T-helper 2 cell (primary cell): ENCODE measurements at regions not wholly inside any gene's neighbourhood (a gene's known extent, or its start where the extent isn't known, plus 50 kb on each side); places are given as distances from the start of the nearest gene placed in this dataset.
"Not testable (repeated sequence)": the region's sequence is repeated elsewhere in the genome, so short reads cannot be mapped to it uniquely, and the experiment has no call there.

Experiments used
- DNase-seq, 5 experiments: peaks; one replicate each; pipeline versions ENCODE4 v3.0.0 to v3.0.0-alpha.2; 2012 to 2022

DNA sequence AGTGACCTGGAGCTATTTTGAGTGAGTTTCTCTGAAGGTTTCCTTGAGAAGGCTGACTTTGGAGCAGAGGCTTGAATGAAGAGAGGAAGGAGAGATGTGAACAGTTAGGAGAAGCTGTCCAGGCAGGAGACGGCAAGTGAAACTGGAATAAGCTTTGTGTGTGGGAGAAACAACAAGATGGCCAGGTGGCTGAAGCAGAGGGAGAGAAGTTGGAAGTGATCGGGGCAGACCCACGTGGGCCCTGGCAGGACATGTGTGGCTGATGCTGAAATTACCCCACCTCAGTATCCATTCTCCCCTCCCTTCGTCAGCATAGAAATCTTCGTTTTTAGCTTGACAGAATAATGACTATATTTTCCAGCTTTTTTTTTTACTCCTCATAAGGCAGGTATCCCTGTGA is 809.2 kb upstream of the TMEM132C start:
- DNase-seq: no peak

DNA sequence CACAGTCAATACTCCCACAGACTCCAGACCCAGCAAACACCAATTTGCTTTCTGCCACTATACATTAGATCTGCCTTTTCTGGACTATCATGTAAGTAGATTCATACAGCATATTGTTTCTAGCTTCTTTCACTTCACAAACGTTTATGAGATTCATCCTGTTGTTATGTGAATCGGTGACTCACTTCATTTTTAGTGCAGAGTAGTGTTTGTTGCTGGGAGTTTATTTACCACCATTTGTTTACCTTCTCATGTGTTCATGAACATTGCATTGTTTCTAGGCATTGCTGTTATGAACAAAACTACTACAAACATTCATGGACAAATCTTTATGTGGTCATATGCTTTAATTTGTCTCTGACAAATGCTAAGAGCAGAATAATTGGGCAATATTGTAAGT is 807.8 kb upstream of the TMEM132C start:
- no peak for DNase-seq

DNA sequence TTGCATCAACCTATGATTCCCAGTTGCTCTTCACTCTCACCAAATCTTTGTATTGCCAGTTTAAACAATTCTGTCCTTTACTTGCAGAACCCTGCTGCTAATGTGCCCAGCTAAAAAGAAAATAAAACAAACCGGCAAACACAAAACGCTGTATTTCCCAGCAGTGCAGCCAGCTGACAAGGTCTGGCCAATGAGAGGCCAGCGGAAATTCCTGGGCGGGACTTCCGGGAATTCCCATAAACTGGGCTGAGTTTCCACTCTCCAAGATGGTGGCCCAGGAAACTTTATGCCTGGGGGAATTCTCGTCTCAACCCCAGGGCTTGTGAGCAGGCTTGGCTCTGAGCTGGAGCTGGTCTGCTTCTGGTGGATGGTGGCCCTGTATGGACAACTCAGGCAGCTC is 807.3 kb upstream of the TMEM132C start:
- DNase-seq: no peak

DNA sequence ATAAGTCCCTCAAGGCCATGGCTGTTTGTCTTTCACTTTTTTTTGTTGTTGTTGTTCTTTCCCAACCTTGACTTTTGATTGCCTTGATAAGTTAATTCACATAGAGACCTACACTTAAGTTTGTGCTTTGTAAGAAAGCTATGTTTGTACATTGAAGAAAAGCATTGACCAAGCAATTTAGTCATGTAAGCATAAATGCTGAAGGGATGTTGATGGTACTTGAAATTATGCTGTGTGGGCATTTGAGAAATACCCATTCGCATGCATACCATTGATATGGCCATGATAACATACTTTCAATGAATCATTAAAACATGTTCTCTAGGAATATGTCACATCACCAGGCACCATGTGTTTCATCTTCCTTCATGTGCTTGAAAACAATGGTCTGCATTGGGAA is 803.7 kb upstream of the TMEM132C start:
- no peak for DNase-seq

DNA sequence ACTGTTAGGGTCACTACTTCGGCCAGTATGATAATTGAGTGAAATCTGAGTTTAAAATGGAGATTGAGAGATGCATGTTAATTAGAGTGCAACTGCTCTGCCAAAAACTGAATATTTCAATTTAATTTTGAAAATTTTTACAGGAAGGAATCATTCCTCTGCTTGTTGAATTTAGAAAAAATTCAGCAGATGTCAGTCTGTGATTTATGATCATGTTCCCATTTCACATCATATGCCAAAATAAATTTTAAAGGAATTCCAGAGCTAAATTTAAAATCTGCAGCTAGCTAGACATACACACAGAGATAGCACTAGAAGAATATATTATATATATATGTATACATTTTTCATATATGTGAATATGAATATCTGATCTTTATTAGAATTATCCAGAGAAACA is 797.6 kb upstream of the TMEM132C start:
- no peak for DNase-seq

DNA sequence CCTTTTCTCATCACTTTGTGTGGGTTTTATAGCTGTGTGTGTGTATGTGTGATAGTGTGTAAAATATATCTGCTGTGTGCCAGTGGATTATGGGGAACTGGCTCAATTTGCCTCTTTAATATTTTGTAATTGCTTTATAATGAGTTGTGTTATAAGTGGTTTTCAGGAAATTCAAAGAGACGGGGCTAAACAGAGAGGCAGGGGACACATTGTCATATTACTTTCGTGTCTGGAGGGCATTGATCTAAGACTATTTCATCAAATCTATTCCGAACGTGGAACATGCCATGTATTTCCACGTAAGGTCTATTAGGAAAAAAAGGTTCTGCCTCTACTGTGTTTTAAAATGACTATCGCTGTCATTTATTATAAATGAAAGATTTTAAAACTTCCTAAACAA is 793.2 kb upstream of the TMEM132C start:
- DNase-seq: no peak

DNA sequence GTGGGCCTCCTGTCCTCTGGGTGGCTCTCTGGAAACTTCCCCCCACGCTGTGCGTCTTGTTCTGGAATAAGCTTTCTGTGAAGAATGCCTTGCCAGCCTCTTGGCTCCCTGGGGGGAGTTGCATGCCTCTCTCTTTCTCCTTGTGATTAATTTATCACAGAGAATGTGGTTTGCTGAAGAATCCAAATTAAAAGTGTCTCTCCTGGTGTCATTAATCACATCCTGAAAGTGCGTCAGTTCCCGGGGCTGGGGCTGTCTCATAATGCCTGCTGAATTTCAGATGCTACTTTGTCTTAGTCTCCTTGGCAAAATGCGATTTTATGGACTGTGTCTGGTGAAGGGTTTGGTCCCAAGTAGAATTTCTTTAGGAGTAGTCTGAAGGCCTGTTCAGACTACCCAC is 787.7 kb upstream of the TMEM132C start:
- DNase-seq: no peak

DNA sequence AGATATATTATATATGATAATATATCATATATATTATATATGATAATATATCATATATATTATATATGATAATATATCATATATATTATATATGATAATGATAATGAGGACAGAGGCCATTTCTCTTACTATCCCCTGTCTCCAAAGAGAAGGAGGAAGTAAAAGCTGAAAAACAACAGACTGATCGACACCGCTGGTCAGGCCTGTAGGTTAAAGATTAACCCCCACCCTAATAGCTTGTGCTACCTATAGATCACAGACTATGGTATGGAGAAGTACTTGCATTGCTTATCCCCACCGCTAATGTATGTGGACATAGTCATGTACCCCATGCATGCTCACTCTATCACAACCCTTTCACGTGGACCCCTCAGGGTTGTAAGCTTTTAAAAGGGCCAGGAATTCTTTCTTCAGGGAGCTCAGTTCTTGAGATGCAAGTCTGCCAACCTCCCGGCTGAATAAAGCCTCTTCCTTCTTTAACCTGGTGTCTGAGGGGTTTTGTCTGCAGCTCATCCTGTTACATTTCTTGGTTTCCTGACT is 786.1 kb upstream of the TMEM132C start:
- peak in 1 of 5 experiments; percentile 6 for DNase-seq

DNA sequence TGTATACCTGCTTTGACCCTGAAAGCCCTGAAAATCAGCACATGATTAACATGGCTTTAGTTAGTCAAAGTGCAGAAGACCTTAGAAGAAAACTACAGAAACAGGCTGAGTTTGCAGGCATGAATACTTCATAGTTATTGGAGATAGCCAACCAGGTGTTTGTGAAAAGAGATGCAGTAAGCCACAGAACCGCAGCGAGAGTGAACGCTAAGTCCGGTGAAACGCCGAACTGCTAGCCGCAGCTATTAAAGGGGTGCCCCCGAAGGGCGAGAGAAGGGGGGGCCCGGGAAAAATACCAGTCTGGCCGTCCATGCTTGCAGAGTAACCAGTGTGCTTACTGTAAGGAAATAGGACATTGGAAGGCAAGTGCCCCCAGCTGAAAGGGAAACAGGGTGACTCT is 784.0 kb upstream of the TMEM132C start:
- DNase-seq: no peak

DNA sequence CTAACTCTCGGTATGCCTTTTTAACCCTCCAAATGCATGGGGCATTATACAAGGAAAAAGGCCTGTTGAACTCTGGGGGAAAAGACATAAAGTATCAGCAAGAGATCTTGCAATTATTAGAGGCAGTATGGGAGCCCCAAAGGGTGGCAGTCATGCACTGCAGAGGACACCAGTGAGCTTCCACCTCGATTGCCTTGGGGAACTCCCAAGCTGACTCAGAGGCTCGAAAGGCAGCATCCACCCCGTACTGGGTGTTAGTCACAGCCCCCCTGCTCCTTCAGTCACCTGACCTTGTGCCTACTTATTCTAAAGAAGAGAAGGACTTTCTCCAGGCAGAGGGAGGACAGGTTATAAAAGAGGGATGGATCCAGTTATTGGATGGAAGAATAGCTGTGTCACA is 781.4 kb upstream of the TMEM132C start:
- peak in 1 of 5 experiments; percentile 70 for DNase-seq

DNA sequence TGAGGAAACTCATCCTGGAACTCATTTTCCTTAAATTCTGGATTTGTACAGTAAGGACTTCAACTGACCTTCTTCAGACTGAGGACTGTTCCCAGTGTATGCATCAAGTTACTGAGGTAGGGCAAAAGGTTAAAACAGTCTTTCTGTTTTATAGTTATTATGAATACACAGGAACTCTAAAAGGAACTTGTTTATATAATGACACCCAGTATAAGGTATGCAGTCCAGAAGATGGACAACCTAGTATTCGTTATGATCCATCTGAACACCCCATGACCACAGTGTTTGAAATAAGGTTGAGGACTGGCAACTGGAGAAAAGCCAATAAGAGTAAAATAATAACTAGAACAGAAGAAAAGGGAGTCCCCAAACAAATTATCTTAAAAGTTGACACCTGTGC is 779.9 kb upstream of the TMEM132C start:
- no peak for DNase-seq

DNA sequence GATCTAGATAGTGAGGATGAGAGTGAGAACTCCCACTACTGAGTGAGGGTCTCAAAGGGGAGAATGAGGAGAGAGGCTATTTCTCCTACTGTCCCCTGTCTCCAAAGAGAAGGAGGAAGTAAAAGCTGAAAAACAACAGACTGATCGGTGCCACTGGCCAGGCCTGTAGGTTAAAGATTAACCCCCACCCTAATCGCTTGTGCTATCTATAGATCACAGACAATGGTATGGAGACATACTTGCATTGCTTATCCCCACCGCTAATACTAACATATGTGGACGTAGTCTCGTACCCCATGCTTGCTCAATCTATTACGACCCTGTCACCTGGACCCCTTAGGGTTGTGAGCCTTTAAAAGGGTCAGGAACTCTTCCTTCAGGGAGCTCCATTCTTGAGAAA is 777.9 kb upstream of the TMEM132C start:
- no peak for DNase-seq

DNA sequence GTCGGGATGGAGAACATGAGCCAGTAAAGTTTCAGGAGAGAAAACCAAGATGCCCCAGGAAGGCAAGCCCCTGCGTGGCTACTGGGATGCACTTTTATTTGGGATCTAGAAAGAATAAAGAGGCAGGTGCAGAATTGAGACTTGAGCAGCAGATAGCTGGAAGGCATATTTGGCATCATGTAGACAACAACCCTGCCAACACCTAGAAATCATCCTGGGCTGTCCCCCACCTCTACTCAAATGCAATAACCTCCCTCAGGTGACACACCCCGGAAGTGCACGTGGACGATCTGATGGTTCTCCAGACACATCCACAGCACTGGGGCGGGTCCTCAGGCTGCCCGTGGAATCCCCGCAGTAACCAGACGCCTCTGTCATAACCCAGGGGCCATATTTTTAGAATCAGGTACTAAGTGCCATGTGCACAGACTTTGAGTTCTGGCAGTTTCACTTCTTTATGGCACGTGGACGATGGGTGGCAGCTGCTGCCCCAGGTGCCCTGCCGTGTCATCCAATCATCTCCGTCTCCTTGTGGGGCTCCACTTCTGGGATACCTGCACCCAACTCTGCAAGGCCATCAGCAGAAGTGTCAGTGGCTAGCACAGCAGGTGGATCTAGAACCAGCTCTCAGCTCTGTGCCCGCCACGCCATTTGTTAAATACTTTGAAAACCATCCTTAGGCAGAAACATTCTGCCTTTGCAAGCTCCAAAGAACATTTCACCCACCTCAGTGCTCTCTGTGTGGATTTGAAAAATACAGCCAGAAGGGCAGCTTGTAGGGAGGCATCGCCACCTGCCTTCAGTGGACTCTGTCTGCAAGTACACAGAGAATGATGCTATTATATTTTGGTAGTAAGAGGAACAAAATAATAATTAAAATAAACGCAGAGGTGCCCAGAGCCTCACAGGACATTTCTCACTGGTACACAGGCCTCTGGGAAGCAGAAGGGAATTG is 771.7 kb upstream of the TMEM132C start:
- DNase-seq: no peak

DNA sequence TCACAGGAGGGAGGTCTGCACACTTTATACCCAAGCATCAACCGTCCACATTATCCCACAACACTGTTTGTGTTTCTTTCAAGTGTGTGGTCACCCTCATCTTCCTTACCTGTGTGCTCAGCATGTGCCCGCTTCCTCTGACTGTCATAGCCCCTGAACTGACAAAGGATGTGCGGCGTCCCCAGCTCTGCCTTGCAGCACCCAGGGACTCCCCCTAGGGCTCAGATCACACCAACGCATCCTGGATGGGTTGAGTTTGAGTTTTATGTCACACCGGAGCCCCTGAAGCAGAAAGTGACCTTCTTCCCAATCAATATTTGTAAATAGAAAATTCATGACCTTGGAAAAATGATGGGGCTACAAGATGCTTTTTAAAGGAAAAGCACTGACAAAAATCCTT is 770.7 kb upstream of the TMEM132C start:
- DNase-seq: peak in 1 of 5 experiments; percentile 17

DNA sequence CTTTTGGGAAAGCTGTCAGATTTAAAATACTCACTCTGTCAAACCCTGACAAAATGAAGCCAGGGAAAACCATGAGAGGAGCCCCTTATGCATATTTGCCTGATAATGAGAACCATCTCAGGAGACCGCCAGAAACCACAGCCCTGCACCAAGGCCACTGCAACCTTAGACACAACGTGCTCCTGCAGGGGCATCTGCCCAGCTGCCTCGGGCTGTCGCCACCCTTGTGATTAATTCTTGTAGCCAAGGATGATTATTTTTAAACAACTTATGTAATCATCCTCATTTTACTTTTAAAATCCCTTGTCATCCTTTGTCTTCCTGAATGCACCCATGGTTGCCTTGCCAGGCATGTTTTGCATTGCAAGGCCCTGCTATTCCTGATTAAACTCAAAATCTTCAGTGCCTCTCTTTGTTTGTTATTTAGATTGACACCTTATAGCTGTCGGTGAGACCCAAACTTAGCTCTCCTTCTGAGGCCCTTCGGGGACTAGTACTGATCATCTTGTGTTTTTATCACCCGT is 766.4 kb upstream of the TMEM132C start:
- DNase-seq: no peak

DNA sequence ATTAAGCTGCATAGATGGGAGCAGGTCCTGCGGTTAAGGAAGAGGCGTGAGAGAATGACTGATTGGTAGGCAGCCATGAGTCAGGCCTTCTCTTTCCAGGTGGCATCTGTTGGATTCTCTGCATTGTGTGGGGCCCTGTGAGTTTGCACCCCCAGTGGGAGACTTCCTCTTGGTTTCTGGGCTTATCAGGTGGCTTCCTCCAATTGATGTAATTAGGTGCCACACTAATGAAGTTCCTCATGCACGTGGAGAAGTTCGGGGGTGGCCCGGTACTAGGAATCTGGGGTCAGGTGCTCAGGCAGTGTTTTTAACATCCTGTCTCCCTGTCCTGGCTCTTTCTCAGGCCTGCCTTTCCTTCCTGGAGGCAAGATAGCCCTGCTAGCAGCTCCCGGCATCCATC is 765.1 kb upstream of the TMEM132C start:
- DNase-seq: no peak

DNA sequence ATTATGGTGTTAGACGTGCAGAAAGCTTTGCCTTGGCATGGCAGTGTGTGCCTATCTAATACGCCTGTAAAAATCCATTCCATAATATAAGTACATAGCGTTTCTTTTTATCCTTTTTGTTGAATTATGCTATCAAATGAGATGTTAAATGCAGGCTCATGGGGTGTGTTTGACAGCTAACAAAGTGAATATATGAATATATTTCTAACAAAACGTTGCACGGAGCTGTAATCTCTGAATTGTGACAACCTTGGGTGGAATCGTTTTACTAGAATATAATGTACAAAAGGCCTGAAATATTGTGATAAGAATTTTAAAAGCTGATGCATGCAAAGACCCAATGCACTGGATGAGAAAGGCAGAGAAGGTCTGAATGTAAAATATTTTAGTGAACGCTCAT is 763.7 kb upstream of the TMEM132C start:
- DNase-seq: no peak

DNA sequence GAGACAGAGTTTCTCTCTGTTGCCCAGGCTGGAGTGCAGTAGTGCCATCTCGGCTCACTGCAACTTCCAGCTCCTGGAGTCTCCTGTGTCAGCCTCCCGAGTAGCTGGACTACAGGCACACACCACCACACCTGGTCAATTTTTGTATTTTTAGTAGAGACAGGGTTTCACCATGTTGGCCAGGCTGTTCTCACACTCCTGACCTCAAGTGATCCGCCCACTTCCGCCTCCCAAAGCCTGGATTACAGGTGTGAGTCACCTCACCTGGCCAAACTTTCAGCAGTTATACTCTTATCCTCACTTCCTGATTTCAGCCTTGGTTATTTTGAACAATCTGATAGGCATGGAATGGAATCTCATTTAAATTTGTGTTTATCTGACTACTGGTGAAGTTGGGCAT is 763.0 kb upstream of the TMEM132C start:
- DNase-seq: not testable (repeated sequence)

DNA sequence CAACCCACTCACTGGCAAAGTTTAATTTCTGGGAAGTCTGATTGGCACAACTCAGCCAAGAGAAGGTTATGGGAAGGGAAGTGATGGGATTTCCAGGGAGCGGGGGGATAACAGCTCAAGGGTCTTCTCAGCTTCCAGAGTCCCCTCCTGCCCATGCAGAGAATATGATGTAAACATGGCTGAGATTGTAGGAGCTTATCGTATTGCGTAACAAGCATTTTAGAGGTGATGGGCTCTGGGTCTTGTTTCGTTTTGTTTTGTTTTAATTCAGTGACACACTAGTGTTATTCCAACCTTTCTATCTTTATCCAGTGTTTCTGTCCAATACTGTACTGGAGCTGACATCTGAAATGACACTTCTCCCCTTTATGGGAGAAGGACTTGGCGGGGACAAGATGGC is 762.1 kb upstream of the TMEM132C start:
- DNase-seq: no peak

DNA sequence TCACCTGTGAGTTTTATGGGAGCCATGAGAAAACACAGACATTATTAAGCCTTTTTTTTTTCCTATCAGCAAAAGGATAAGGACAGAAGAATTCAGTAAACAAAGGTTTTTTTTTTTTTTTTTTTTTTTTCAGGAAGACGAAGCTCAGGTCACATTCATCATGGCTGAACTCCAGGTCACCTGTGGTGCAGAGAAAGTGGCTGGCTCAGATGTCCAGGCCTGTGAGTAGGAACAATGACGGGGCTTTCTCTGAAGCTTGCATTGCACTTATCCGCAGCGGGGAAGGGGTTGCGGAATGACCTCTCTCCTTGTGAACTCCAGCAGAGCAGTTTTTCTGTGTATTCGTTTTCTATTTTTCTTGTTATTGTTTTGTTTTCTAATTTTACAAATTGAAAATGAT is 759.6 kb upstream of the TMEM132C start:
- no peak for DNase-seq

DNA sequence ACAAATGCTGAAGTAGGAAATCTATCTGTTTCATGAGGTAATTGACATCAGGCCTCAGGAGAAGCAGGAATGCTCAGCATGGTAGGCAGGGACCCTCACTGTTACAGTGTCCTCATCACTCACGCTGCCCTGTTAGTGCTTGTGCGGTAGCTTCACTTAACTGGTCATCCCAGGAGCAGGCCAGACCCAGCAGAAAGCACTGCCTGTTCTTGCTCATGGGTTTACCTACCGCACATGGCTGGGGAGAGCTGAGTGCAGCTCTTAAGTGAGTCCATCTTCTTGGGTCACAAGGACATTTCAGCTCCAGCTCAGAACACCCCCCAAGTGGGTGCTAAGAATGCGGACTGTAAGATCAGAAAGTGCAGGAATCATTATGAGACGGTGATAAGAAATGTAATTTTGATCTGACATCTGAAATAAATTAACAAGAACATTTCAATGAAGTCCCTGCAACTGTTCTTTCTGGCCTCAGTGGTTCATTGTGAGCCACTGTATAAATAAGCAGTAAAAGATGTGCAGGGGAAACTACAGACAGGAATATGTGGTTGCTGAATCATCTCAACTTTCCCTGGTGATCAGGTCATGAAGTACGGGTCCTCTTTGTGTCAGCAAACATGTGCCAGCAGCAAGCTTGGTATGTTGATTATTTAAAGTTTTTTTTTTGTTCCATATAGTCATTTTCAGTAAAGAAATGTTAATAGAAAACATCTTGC is 757.7 kb upstream of the TMEM132C start:
- peak in 1 of 5 experiments; percentile 22 for DNase-seq

DNA sequence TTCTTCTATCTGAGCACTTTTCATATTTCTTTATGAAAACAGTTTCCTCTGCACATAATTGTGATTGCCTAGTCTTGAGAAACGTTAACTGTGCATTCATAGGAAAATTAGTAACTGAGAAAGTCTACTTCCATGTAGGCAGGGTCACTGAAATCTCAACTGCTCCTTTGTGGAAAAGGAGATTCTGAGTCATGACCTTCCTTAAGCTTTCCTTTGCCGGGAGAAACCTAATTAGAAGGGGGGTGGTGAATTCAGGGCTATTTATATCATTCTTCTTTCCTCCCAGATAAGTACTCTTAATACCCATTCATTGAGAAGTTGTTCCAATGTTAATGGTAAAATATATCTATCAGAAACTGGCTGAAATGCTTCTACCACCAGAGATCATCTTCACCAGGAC is 751.0 kb upstream of the TMEM132C start:
- DNase-seq: no peak

DNA sequence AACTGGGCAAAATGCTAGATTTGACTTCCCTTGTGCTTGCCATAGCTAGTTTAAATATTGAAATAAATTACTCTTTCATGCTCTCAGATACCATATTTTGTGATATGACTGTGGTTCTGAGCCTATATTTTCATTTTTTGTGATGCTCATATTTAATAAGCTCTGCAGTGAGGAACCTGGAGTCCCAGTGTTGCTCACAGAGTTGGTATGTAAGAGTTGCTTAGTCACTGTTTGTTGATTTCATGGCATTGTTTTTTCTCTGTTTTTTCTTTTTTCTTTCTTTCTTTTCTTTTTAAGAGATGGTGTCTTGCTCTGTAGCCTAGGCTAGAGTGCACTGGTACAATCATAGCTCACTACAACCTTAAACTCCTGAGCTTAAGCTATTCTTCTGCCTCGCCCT is 750.5 kb upstream of the TMEM132C start:
- no peak for DNase-seq

DNA sequence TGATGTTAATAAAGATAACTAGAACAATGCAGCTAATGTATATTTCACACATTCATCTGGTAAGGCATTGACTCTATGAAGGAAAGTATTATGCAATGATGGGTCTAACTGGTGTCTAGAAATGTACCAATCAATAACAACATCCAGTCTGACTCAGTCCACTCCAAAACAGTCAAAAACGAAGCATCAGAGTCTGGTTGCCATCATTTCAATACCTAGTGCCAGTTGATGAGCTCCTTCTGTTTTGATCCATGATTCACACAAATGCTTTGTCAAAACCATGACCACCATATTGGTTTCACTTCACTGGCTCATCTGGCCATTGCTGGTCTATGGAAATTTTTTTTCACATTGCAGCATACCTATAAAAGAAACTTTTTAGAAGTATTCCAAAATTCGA is 747.2 kb upstream of the TMEM132C start:
- peak in 1 of 5 experiments; percentile 10 for DNase-seq
